ENCODE measurements at regions not wholly inside any gene's neighbourhood (a gene's known extent, or its start where the extent isn't known, plus 50 kb on each side); places are given as distances from the start of the nearest gene placed in this dataset.
A peak's percentile ranks its signal among the peaks of the same experiment; 100 is the strongest.

- intact Hi-C loops (cut with DNase I): no loop called here
- peak overlapping the region in 1 of 3 donors; percentile 20 for H3K9ac ChIP-seq (ENCODE audit: low read length in 3 of 3)
- no peaks in the 10 kb centered on the region for H3K9me3 ChIP-seq (ENCODE audit: control insufficient read depth in 2 of 3, insufficient read depth in 1 of 3, low read length in 3 of 3)
- DNase-seq: peak in 3 of 5 donors; percentile 9 to 45 (median 37)
- H3K4me3 ChIP-seq (ENCODE audit: low read length in 3 of 3): peak overlapping the region in 2 of 3 donors; percentile 39 to 61
- peak; percentile 29 for TF ChIP-seq CTCF (IDR thresholded peaks at IDR 0.05; ENCODE audit: borderline replicate concordance, extremely low read depth, insufficient read depth)
- H3K27ac ChIP-seq (ENCODE audit: low read depth in 2 of 2, low read length in 2 of 2): no peak overlapping the region
- H3K27me3 ChIP-seq (ENCODE audit: control insufficient read depth, insufficient read depth, low read length): no peaks in the 10 kb centered on the region
- FAIRE-seq: peak; percentile 11
- H3K4me1 ChIP-seq (ENCODE audit: control insufficient read depth in 2 of 3, insufficient read depth in 2 of 3, low read depth in 1 of 3, low read length in 3 of 3): no peaks in the 10 kb centered on the region
- H3K36me3 ChIP-seq (ENCODE audit: control insufficient read depth in 2 of 3, insufficient read depth in 3 of 3, low read length in 3 of 3): no peaks in the 10 kb centered on the region
These were observed 536.9 kb downstream of the ZIC1 start for GRCh38 chr3:147945968-147946519.

GRCh38 chr3:147956615-147957014 lies 547.5 kb downstream of the ZIC1 start:
- no peak for TF ChIP-seq CTCF (IDR thresholded peaks at IDR 0.05; ENCODE audit: borderline replicate concordance, extremely low read depth, insufficient read depth)
- DNase-seq (no peak), FAIRE-seq (no peak)
- no peaks in the 10 kb centered on the region for H3K4me1 ChIP-seq (ENCODE audit: control insufficient read depth in 2 of 3, insufficient read depth in 2 of 3, low read depth in 1 of 3, low read length in 3 of 3)
- H3K4me3 ChIP-seq (ENCODE audit: low read length in 3 of 3): no peak overlapping the region
- no peaks in the 10 kb centered on the region for H3K36me3 ChIP-seq (ENCODE audit: control insufficient read depth in 2 of 3, insufficient read depth in 3 of 3, low read length in 3 of 3)
- intact Hi-C loops (cut with DNase I): no loop called here
- no peak overlapping the region for H3K9ac ChIP-seq (ENCODE audit: low read length in 3 of 3)
- no peaks in the 10 kb centered on the region for H3K9me3 ChIP-seq (ENCODE audit: control insufficient read depth in 2 of 3, insufficient read depth in 1 of 3, low read length in 3 of 3)
- H3K27ac ChIP-seq (ENCODE audit: low read depth in 2 of 2, low read length in 2 of 2): no peak overlapping the region
- H3K27me3 ChIP-seq (ENCODE audit: control insufficient read depth, insufficient read depth, low read length): no peaks in the 10 kb centered on the region

GRCh38 chr3:147958754-147959153 lies 549.6 kb downstream of the ZIC1 start:
- FAIRE-seq (no peak), DNase-seq (no peak)
- no peak for TF ChIP-seq CTCF (IDR thresholded peaks at IDR 0.05; ENCODE audit: borderline replicate concordance, extremely low read depth, insufficient read depth)

GRCh38 chr3:147960786-147961185 lies 551.6 kb downstream of the ZIC1 start:
- H3K27me3 ChIP-seq (ENCODE audit: control insufficient read depth, insufficient read depth, low read length): no peaks in the 10 kb centered on the region
- no peak for FAIRE-seq

More at GRCh38 chr3:147958754-147959153, 549.6 kb downstream of the ZIC1 start:
- no peak overlapping the region for H3K4me3 ChIP-seq (ENCODE audit: low read length in 3 of 3)
- no peaks in the 10 kb centered on the region for H3K36me3 ChIP-seq (ENCODE audit: control insufficient read depth in 2 of 3, insufficient read depth in 3 of 3, low read length in 3 of 3)
- H3K27ac ChIP-seq (ENCODE audit: low read depth in 2 of 2, low read length in 2 of 2): no peak overlapping the region
- H3K9me3 ChIP-seq (ENCODE audit: control insufficient read depth in 2 of 3, insufficient read depth in 1 of 3, low read length in 3 of 3): no peaks in the 10 kb centered on the region
- intact Hi-C loops (cut with DNase I): no loop called here
- no peaks in the 10 kb centered on the region for H3K4me1 ChIP-seq (ENCODE audit: control insufficient read depth in 2 of 3, insufficient read depth in 2 of 3, low read depth in 1 of 3, low read length in 3 of 3)
- H3K9ac ChIP-seq (ENCODE audit: low read length in 3 of 3): no peak overlapping the region
- H3K27me3 ChIP-seq (ENCODE audit: control insufficient read depth, insufficient read depth, low read length): no peaks in the 10 kb centered on the region

More at GRCh38 chr3:147960786-147961185, 551.6 kb downstream of the ZIC1 start:
- no peak overlapping the region for H3K4me3 ChIP-seq (ENCODE audit: low read length in 3 of 3)
- H3K9me3 ChIP-seq (ENCODE audit: control insufficient read depth in 2 of 3, insufficient read depth in 1 of 3, low read length in 3 of 3): no peaks in the 10 kb centered on the region
- no peak for TF ChIP-seq CTCF (IDR thresholded peaks at IDR 0.05; ENCODE audit: borderline replicate concordance, extremely low read depth, insufficient read depth)
- H3K9ac ChIP-seq (ENCODE audit: low read length in 3 of 3): no peak overlapping the region
- intact Hi-C loops (cut with DNase I): no loop called here
- H3K36me3 ChIP-seq (ENCODE audit: control insufficient read depth in 2 of 3, insufficient read depth in 3 of 3, low read length in 3 of 3): no peaks in the 10 kb centered on the region
- DNase-seq: no peak
- no peak overlapping the region for H3K27ac ChIP-seq (ENCODE audit: low read depth in 2 of 2, low read length in 2 of 2)
- H3K4me1 ChIP-seq (ENCODE audit: control insufficient read depth in 2 of 3, insufficient read depth in 2 of 3, low read depth in 1 of 3, low read length in 3 of 3): no peaks in the 10 kb centered on the region
